Upper lobe of right lung (tissue), 1 donor: ENCODE measurements at regions not wholly inside any gene's neighbourhood (a gene's known extent, or its start where the extent isn't known, plus 50 kb on each side); places are given as distances from the start of the nearest gene placed in this dataset.

Experiments used
- ATAC-seq: fragments of 200-7000 bp; cut with Tn5 transposase; one replicate; pipeline ENCODE4 v1.9.1; 2020; ENCODE audit warnings: mild to moderate bottlenecking, moderate library complexity
- DNase-seq: peaks from one replicate; pipeline ENCODE4 v3.0.0-alpha.2; 2020
- H3K27ac ChIP-seq: fragments of 200-600 bp; one replicate; pipeline ENCODE4 v1.8.0; 2022
- H3K27me3 ChIP-seq: fragments of 200-600 bp; one replicate; pipeline ENCODE4 v1.8.0; 2022; ENCODE audit warnings: mild to moderate bottlenecking
- H3K36me3 ChIP-seq: fragments of 200-600 bp; one replicate; pipeline ENCODE4 v1.8.0; 2022
- H3K4me1 ChIP-seq: fragments of 200-600 bp; one replicate; pipeline ENCODE4 v1.8.0; 2022
- H3K4me3 ChIP-seq: fragments of 200-600 bp; one replicate; pipeline ENCODE4 v1.8.0; 2022; ENCODE audit warnings: mild to moderate bottlenecking
- H3K9me3 ChIP-seq: fragments of 200-600 bp; one replicate; pipeline ENCODE4 v1.8.0; 2022
- intact Hi-C: fragments of 100-400 bp; cut with DNase I; formaldehyde crosslinking; loops from one replicate; pipeline ENCODE4 v1.11.0; 2022
- TF ChIP-seq, protein P1 (sequence below): fragments of 200-600 bp; IDR thresholded peaks from one replicate; pipeline ENCODE4 v1.8.0; 2022; ENCODE audit warnings: antibody characterized with exemption
- donor health status: DM: no; HTN: yes; CAD: no; lungs with severe emphysema.

GRCh38 chr11:39589391-39589790 lies 1870.1 kb downstream of the LRRC4C start:
- DNase-seq (no peak), ATAC-seq (no peak)
- Histone ChIP-seq H3K27ac (no peak overlapping the region), H3K36me3 (no peaks in the 10 kb centered on the region), H3K4me3 (no peak overlapping the region), H3K4me1 (no peaks in the 10 kb centered on the region), H3K9me3 (no peaks in the 10 kb centered on the region), H3K27me3 (no peaks in the 10 kb centered on the region)
- intact Hi-C loops, result no loop called here
- TF ChIP-seq, protein P1, sequence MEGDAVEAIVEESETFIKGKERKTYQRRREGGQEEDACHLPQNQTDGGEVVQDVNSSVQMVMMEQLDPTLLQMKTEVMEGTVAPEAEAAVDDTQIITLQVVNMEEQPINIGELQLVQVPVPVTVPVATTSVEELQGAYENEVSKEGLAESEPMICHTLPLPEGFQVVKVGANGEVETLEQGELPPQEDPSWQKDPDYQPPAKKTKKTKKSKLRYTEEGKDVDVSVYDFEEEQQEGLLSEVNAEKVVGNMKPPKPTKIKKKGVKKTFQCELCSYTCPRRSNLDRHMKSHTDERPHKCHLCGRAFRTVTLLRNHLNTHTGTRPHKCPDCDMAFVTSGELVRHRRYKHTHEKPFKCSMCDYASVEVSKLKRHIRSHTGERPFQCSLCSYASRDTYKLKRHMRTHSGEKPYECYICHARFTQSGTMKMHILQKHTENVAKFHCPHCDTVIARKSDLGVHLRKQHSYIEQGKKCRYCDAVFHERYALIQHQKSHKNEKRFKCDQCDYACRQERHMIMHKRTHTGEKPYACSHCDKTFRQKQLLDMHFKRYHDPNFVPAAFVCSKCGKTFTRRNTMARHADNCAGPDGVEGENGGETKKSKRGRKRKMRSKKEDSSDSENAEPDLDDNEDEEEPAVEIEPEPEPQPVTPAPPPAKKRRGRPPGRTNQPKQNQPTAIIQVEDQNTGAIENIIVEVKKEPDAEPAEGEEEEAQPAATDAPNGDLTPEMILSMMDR, result no peak

DNA sequence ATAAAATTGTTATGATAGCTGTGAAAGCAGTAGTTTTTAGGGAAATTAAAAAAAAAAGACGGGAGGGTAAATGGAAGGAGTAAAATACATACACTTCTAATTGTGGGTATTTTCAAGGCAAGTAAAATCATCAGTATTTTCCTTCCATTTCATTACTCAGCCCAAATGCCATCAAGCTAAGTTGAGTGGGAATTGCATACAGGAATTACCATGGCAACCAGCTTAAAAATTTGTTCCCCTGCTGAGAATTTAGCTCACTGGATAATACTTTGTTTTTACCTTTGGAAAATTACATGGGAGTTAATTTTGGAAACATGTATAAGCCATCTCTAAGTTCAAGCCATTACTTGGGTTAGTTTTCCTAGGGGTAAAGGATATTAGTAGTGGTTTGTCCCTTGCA lies 1873.4 kb downstream of the LRRC4C start:
- Histone ChIP-seq H3K9me3 (no peaks in the 10 kb centered on the region), H3K27me3 (no peaks in the 10 kb centered on the region), H3K4me3 (no peak overlapping the region), H3K4me1 (no peaks in the 10 kb centered on the region), H3K27ac (no peak overlapping the region), H3K36me3 (no peaks in the 10 kb centered on the region)
- TF ChIP-seq, protein P1, result no peak
- ATAC-seq, result no peak
- intact Hi-C loops, result no loop called here
- DNase-seq, result no peak

- no peak overlapping the region for H3K27ac ChIP-seq
- intact Hi-C loops, result no loop called here
- TF ChIP-seq, protein P1, result no peak
- H3K4me1 ChIP-seq, result no peaks in the 10 kb centered on the region
- no peak for DNase-seq
- no peaks in the 10 kb centered on the region for H3K27me3 ChIP-seq
- no peak overlapping the region for H3K4me3 ChIP-seq
- H3K9me3 ChIP-seq, result no peaks in the 10 kb centered on the region
- H3K36me3 ChIP-seq, result no peaks in the 10 kb centered on the region
- ATAC-seq, result no peak
These were observed 1888.4 kb downstream of the LRRC4C start for GRCh38 chr11:39571081-39571480.

GRCh38 chr11:39570526-39570925 lies 1888.9 kb downstream of the LRRC4C start:
- H3K27ac ChIP-seq, result no peak overlapping the region
- no peaks in the 10 kb centered on the region for H3K36me3 ChIP-seq
- H3K4me3 ChIP-seq, result no peak overlapping the region
- H3K27me3 ChIP-seq, result no peaks in the 10 kb centered on the region
- DNase-seq (no peak), ATAC-seq (no peak)
- no peaks in the 10 kb centered on the region for H3K9me3 ChIP-seq
- intact Hi-C loops, result no loop called here
- no peaks in the 10 kb centered on the region for H3K4me1 ChIP-seq
- TF ChIP-seq, protein P1, result no peak

DNA sequence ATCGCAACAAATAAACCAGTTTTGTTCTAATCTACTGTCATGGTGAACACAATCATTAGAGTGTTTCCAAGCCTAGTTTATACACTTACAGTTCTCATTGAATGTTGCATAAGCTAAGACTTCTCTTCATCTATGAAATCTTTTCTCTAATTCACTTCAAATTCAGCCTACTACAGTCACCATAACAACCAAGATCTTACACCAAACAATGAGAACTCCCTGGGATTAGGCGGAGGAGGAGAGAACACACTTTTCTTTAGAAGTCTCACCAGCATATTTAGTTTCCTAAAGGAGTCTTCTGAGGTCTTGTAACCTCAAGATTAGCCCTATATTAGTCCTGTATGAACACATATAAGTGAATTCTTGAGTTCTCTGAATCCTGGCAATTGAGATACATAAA lies 1889.7 kb downstream of the LRRC4C start:
- intact Hi-C loops, result no loop called here

DNA sequence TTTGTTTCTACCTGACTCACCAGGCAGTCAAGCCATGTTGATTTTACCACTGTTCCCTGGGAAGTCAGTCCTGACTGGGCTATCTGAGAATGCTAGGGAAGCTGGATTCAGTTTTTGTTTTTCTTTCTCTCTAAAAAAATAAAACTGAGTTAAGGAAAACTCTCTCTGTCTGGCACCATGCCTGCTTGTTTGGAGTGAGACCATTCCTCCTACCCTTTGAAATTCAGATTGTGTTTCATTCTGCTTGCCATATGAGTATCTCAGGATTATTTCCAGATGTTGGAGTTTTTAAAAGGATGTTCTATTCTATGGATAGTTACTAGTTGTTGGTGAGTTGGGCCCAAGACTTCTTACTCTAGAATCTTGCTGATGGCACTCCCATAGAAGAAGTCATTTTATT lies 1917.0 kb downstream of the LRRC4C start:
- intact Hi-C loops, result no loop called here
- DNase-seq (no peak), ATAC-seq (no peak)
- Histone ChIP-seq H3K4me3 (no peak overlapping the region), H3K9me3 (no peaks in the 10 kb centered on the region), H3K27me3 (no peaks in the 10 kb centered on the region), H3K27ac (no peak overlapping the region), H3K4me1 (no peaks in the 10 kb centered on the region), H3K36me3 (no peaks in the 10 kb centered on the region)
- TF ChIP-seq, protein P1, result no peak

More for the DNA sequence above, 1889.7 kb downstream of the LRRC4C start:
- Histone ChIP-seq H3K4me3 (no peak overlapping the region), H3K4me1 (no peaks in the 10 kb centered on the region), H3K9me3 (no peaks in the 10 kb centered on the region), H3K27me3 (no peaks in the 10 kb centered on the region), H3K27ac (no peak overlapping the region), H3K36me3 (no peaks in the 10 kb centered on the region)
- TF ChIP-seq, protein P1, result no peak
- ATAC-seq (no peak), DNase-seq (no peak)
